Germinal center (tissue), 1 donor: ENCODE measurements at regions not wholly inside any gene's neighbourhood (a gene's known extent, or its start where the extent isn't known, plus 50 kb on each side); places are given as distances from the start of the nearest gene placed in this dataset.
"Not testable (repeated sequence)": the region's sequence is repeated elsewhere in the genome, so short reads cannot be mapped to it uniquely, and the experiment has no call there.

Experiments
- DNase-seq: peaks from one replicate; pipeline ENCODE4 v3.0.0; 2012; ENCODE audit warnings: mixed read lengths, low spot score

DNA sequence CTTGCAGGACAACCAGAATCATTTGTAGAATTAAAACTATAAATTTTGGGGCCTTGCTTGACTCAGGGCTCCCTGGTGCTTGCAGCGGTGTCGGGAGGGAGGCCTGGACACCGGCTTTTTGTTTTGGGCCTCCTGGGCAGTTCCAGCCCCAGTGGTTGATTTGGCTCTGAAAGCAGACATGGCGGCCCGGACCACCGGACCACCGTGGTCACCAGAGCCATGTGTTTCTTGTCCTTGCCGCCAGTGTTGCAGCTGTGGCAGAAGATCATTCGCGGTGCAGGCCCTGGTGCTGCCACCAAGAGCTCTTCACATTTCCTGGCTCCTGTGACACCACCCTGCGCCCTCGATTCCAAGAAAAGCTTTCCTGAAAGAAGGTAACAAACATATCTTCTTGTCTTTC, 484.8 kb downstream of the BRINP3 start:
- DNase-seq: no peak

DNA sequence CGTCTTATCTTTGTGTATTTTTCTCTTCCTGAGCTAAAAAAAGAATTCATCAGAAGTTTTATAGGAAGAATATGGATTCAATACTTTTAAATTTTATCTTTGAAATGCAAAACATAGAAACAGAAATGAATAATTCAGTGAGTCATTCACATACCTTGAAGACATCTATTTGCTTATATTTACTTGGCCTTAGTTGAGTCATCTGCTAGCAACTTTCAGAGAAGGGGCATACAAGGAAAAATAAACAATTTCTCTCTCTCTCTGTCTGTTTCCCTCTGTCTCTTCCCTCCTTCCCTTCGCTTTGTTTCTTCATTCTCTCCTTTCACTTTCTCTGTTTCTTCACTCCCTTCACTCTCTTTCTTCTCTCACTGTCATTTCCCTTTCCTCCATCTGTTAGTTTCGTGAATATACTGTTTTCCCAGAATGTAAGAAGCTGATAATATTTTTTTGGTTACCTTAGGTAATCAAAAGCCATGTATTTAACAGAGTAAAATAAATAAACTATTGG, 477.2 kb downstream of the BRINP3 start:
- no peak for DNase-seq

DNA sequence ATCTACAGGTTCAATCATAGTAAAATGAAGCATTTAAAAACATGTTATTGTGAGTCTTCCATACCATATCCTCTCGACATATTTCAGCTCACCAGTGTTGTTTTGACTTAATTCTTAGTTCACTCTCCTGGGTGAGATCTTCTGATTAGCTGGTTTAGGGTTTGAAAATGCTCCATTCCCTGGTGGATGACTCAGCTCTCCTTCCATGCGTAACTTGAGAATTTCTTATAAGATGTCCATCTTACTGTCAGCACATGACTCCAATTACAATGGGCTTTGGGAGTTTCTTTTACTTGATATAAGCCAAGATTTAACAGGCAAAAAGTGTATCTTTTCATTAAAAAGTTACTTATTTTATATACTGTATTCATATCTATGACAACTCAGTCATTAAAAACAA, 476.5 kb downstream of the BRINP3 start:
- DNase-seq: no peak

DNA sequence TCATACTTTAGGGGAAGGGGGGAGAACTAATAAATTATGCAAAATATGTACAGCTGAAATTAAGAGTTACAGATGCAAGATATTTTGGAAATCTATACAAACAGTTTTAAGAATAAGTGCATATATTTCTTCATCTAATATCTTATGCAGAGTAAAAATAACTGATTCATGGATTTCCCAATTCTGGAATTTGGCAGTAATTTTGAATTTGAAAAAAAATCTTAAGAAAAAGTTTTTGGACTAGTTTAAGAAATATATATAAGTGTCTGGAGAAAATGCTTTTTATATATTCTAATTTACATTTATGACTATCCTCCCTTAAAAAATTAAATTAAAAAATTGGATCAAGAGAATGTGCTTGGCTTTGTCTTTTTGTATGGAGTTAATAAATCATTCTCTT, 474.3 kb downstream of the BRINP3 start:
- DNase-seq: no peak

DNA sequence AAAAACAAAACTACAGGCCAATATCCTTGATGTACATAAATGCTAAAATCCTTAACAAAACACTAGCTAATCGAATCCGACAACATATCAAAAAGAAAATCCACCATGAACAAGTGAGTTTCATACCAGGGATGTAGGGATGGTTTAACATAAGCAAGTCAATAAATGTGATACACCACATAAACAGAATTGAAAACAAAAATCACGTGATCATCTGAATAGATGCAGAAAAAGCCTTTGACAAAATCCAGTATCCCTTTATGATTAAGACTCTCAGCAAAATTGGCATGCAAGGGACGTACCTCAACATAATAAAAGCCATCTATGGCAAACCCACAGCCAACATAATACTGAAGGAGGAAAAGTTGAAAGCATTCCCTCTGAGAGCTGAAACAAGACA, 466.1 kb downstream of the BRINP3 start:
- no peak for DNase-seq

DNA sequence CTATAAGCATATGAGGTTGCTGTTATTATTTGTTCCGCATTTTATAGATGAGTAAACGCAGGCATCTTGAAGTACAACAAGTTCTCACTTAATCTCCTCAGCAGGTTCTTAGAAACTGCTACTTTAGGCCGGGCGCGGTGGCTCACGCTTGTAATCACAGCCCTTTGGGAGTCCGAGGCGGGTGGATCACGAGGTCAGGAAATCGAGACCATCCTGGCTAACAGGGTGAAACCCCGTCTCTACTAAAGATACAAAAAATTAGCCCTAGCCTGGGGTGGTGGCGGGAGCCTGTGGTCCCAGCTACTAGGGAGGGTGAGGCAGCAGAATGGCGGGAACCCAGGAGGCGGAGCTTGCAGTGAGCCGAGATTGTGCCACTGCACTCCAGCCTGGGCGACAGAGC, 458.5 kb downstream of the BRINP3 start:
- DNase-seq: not testable (repeated sequence)

DNA sequence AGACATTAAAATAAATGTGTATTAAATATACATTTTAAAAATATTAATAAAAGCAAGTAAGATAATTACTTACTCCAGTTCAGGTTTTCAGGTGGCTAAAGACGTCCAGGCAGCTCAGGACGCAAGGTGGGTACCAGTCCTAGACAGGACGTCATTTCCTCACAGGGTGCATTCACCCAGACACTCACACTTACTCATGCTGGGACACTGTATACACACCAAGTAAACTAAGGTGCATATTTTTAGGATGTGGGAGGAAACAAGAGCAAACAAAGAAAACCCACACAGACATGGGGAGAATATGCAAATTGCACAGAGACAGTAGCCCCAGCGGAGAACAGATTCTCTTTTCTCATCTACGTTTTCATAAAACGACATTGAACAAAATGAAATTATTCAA, 457.9 kb downstream of the BRINP3 start:
- DNase-seq: no peak

DNA sequence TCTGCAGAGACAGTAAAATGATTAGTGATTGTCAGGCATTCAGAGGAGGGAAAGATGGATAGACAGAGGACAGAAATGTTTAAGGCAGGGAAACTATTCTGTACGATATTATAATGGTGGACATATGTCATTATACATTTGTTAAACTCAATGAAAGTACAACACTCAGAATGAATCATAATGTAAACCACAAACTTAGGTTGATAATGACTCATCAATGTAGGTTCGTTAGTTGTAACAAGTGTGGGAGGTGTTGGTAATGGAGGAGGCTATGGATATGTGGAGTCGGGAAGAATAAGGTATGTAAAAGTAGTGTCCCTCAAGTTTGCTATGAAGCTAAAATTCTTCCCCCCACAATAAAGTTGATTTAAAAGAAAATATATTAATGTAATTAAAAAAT, 455.0 kb downstream of the BRINP3 start:
- no peak for DNase-seq

DNA sequence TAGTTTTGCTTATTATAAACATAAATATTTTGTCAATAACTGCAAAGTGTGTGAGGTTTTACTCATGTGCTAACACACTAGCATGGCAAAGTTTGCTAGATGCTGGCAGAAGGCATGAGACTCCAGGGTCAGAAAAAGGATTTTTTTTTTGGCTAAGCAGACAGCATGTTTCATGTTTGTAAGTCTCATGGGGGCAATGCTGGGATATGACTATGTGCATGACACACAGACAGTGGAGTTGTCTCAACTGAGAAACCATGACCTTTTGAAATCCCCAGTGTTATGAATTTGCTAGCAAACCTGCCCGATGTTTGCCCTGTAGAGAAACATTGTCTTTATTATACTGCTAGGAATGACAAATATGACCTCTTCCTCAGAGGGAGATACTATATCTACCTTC, 448.2 kb downstream of the BRINP3 start:
- DNase-seq: no peak

DNA sequence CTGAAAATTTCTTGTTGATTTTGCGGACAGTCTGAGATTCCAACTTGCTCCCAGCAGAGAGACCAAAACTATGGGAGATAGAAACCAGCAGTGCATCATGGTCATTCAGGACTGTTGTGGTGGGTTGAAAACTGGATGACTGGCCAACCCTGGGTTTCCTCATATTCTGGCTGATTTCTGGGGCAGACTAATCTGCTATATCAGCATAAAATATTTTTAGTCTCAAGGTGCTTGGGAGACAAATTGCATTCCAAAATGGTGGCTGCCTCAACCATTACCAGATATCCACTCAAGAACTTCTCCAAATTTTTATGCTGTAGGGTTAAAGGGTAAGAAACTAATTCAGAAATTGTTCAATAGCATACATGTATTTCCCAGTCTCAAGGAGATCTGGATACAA, 434.0 kb downstream of the BRINP3 start:
- DNase-seq: no peak

DNA sequence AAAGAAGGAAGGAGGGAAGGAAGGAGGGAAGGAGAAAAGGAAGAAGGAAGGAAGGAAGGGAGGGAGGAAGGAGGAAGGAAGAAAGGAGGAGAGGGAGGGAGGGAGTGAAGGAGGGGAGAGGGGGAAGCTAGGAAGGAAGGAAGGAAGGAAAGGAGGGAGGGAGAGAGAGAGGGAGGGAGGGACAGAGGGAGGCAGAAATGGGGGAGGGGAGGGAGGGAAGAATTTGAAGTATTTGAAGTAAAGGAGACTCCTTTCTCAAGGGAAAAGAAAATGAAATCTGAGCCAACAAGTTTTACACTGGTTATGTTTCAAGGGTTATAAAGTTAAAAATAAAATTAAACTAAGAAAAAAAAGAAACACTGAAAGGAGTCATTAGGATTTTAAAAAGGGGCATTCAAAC, 431.4 kb downstream of the BRINP3 start:
- DNase-seq: no peak
